EH (cell line): ENCODE measurements at regions not wholly inside any gene's neighbourhood (a gene's known extent, or its start where the extent isn't known, plus 50 kb on each side); places are given as distances from the start of the nearest gene placed in this dataset.

Experiments
- DNase-seq: peaks from one replicate; pipeline ENCODE4 v3.0.0-alpha.2; 2015; ENCODE audit warnings: low read depth

GRCh38 chr18:61727241-61728193 is 165.3 kb downstream of the RNF152 start:
- peak; percentile 82 for DNase-seq

GRCh38 chr18:61724532-61724931 is 168.3 kb downstream of the RNF152 start:
- DNase-seq: no peak

GRCh38 chr18:61722247-61722646 is 170.6 kb downstream of the RNF152 start:
- no peak for DNase-seq

- no peak for DNase-seq
Observed at GRCh38 chr18:61720496-61720895, 172.3 kb downstream of the RNF152 start.

- DNase-seq: no peak
Observed at GRCh38 chr18:61719671-61720070, 173.1 kb downstream of the RNF152 start.

- DNase-seq: no peak
Observed at GRCh38 chr18:61718944-61719343, 173.9 kb downstream of the RNF152 start.

GRCh38 chr18:61714421-61714820 is 178.4 kb downstream of the RNF152 start:
- DNase-seq: no peak

GRCh38 chr18:61713502-61713901 is 179.3 kb downstream of the RNF152 start:
- DNase-seq: no peak

- DNase-seq: no peak
Observed at GRCh38 chr18:61710082-61710620, 182.7 kb downstream of the RNF152 start.

GRCh38 chr18:61706276-61706915 is 186.4 kb downstream of the RNF152 start:
- no peak for DNase-seq

- peak; percentile 83 for DNase-seq
Observed at GRCh38 chr18:61703508-61703907, 189.3 kb downstream of the RNF152 start.

- peak; percentile 86 for DNase-seq
Observed at GRCh38 chr18:61702007-61702406, 190.8 kb downstream of the RNF152 start.

GRCh38 chr18:61699397-61700110 is 193.3 kb downstream of the RNF152 start:
- peak; percentile 29 for DNase-seq

GRCh38 chr18:61697306-61697909 is 195.4 kb downstream of the RNF152 start:
- DNase-seq: no peak

GRCh38 chr18:61694236-61694635 is 198.6 kb downstream of the RNF152 start:
- DNase-seq: no peak

GRCh38 chr18:61690418-61691138 is 202.2 kb downstream of the RNF152 start:
- no peak for DNase-seq

- DNase-seq: no peak
Observed at GRCh38 chr18:61687317-61687716, 205.5 kb downstream of the RNF152 start.

GRCh38 chr18:61683856-61684255 is 209.0 kb downstream of the RNF152 start:
- no peak for DNase-seq

GRCh38 chr18:61681065-61681464 is 211.7 kb downstream of the RNF152 start:
- DNase-seq: no peak

GRCh38 chr18:61679836-61680235 is 213.0 kb downstream of the RNF152 start:
- no peak for DNase-seq

GRCh38 chr18:61677435-61677970 is 215.3 kb downstream of the RNF152 start:
- no peak for DNase-seq
